Cardiac muscle cell (in vitro differentiated cells and primary cell): ENCODE measurements at regions not wholly inside any gene's neighbourhood (a gene's known extent, or its start where the extent isn't known, plus 50 kb on each side); places are given as distances from the start of the nearest gene placed in this dataset.

Experiments used
- DNase-seq, 2 donors: peaks; one replicate each; pipeline versions ENCODE4 v3.0.0 to v3.0.0-alpha.2; 2010 to 2017; ENCODE audit warnings: low read depth in 1 of 2, low spot score in 1 of 2
- H3K27ac ChIP-seq: fragments of 200-600 bp; sonication (generic); 2 replicates; pipeline ENCODE4 v1.5.1; 2016
- H3K27me3 ChIP-seq: fragments of 200-600 bp; sonication (generic); 2 replicates; pipeline ENCODE4 v1.6.0; 2016; ENCODE audit warnings: control low read depth
- H3K36me3 ChIP-seq: fragments of 200-600 bp; sonication (generic); 2 replicates; pipeline ENCODE4 v1.5.1; 2016; ENCODE audit warnings: control low read depth
- H3K4me1 ChIP-seq: fragments of 200-600 bp; sonication (generic); 2 replicates; pipeline ENCODE4 v1.8.1; 2017; ENCODE audit warnings: low read depth, mild to moderate bottlenecking, mixed run types
- H3K4me3 ChIP-seq: fragments of 200-600 bp; sonication (generic); 2 replicates; pipeline ENCODE4 v1.5.1; 2016; ENCODE audit warnings: mild to moderate bottlenecking
- H3K9me3 ChIP-seq: fragments of 200-600 bp; sonication (generic); 2 replicates; pipeline ENCODE4 v1.5.1; 2017; ENCODE audit warnings: low read depth, mild to moderate bottlenecking, control low read depth
- CTCF ChIP-seq: IDR thresholded peaks from 2 replicates; pipeline ENCODE4 v1.5.1; 2012; ENCODE audit warnings: low read depth, mild to moderate bottlenecking, low read length

GRCh38 chr10:124346831-124347230, 71.9 kb downstream of the OAT start:
- H3K27ac ChIP-seq, result no peak overlapping the region
- H3K4me3 ChIP-seq, result no peak overlapping the region
- no peak for TF ChIP-seq CTCF
- no peaks in the 10 kb centered on the region for H3K36me3 ChIP-seq
- H3K9me3 ChIP-seq, result no peaks in the 10 kb centered on the region
- H3K27me3 ChIP-seq, result no peaks in the 10 kb centered on the region
- no peaks in the 10 kb centered on the region for H3K4me1 ChIP-seq
- DNase-seq, result no peak

DNA sequence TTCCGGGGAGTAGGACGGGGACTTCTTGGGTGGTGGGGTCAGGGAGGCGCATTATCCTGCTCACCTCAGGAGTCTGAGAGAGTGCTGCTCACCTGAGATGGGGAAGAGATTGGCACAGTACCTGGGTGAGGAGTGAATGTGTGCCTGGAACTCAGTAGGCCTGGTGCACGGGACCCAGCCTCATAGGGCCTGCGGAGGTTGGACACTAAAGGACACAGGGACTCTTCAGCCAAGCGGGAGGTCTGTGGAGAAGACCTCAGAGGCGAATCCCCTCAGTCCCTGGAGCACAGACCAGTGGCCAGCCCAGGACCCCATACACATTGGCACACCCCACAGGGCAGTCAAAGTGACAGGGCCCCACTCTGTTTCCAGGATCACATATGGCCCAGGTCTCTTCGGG, 73.2 kb downstream of the OAT start:
- H3K4me1 ChIP-seq, result no peaks in the 10 kb centered on the region
- H3K4me3 ChIP-seq, result no peak overlapping the region
- H3K27me3 ChIP-seq, result no peaks in the 10 kb centered on the region
- H3K9me3 ChIP-seq, result no peaks in the 10 kb centered on the region
- H3K36me3 ChIP-seq, result no peaks in the 10 kb centered on the region
- no peak overlapping the region for H3K27ac ChIP-seq
- no peak for DNase-seq
- TF ChIP-seq CTCF, result no peak

DNA sequence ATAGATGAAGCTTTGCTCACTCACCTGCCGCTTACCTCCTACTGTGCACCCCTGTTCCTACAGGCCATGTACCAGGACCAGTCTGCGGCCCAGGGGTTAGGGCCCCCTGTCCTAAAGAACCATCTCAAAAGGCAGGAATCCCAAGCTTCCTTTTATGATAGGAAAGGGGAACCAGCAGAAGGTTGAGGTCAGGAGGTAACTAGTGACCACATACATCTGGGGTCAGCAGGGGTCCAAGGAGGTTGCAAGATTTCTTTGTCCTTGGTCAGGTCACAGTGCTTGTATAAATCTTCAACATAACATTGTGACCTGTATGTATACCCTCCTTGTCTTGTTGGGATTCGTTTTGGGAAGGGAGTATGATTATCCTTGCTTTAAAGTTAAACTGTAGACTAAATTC, 73.8 kb downstream of the OAT start:
- TF ChIP-seq CTCF, result no peak
- DNase-seq, result no peak
- H3K36me3 ChIP-seq, result no peaks in the 10 kb centered on the region

GRCh38 chr10:124344266-124344590, 74.5 kb downstream of the OAT start:
- no peak for DNase-seq
- no peaks in the 10 kb centered on the region for H3K36me3 ChIP-seq
- H3K27me3 ChIP-seq, result no peaks in the 10 kb centered on the region
- H3K4me1 ChIP-seq, result no peaks in the 10 kb centered on the region
- no peak overlapping the region for H3K4me3 ChIP-seq
- TF ChIP-seq CTCF, result no peak
- H3K9me3 ChIP-seq, result no peaks in the 10 kb centered on the region
- H3K27ac ChIP-seq, result no peak overlapping the region

More for the DNA sequence above, 73.8 kb downstream of the OAT start:
- no peaks in the 10 kb centered on the region for H3K27me3 ChIP-seq
- no peaks in the 10 kb centered on the region for H3K4me1 ChIP-seq
- no peak overlapping the region for H3K27ac ChIP-seq
- no peaks in the 10 kb centered on the region for H3K9me3 ChIP-seq
- no peak overlapping the region for H3K4me3 ChIP-seq

GRCh38 chr10:124343351-124344265, 75.1 kb downstream of the OAT start:
- Histone ChIP-seq H3K36me3 (no peaks in the 10 kb centered on the region), H3K4me3 (no peak overlapping the region), H3K9me3 (no peaks in the 10 kb centered on the region), H3K4me1 (no peaks in the 10 kb centered on the region), H3K27ac (no peak overlapping the region), H3K27me3 (no peaks in the 10 kb centered on the region)
- DNase-seq, result no peak
- TF ChIP-seq CTCF, result no peak
